ENCODE measurements at regions not wholly inside any gene's neighbourhood (a gene's known extent, or its start where the extent isn't known, plus 50 kb on each side); places are given as distances from the start of the nearest gene placed in this dataset.

- TF ChIP-seq, protein P1, sequence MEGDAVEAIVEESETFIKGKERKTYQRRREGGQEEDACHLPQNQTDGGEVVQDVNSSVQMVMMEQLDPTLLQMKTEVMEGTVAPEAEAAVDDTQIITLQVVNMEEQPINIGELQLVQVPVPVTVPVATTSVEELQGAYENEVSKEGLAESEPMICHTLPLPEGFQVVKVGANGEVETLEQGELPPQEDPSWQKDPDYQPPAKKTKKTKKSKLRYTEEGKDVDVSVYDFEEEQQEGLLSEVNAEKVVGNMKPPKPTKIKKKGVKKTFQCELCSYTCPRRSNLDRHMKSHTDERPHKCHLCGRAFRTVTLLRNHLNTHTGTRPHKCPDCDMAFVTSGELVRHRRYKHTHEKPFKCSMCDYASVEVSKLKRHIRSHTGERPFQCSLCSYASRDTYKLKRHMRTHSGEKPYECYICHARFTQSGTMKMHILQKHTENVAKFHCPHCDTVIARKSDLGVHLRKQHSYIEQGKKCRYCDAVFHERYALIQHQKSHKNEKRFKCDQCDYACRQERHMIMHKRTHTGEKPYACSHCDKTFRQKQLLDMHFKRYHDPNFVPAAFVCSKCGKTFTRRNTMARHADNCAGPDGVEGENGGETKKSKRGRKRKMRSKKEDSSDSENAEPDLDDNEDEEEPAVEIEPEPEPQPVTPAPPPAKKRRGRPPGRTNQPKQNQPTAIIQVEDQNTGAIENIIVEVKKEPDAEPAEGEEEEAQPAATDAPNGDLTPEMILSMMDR (conservative IDR thresholded peaks at IDR 0.05) = no peak
- no peak for TF ChIP-seq ZFX (IDR thresholded peaks at IDR 0.05)
Measured at GRCh38 chr2:207219676-207220501, 54.1 kb upstream of the KLF7 start.

Data from C4-2B (cell line).